SIG-M5 treated with dmso at 0.1 percent for 504 hours (cell line): ENCODE measurements at regions not wholly inside any gene's neighbourhood (a gene's known extent, or its start where the extent isn't known, plus 50 kb on each side); places are given as distances from the start of the nearest gene placed in this dataset.
"Not testable (repeated sequence)": the region's sequence is repeated elsewhere in the genome, so short reads cannot be mapped to it uniquely, and the experiment has no call there.

ENCODE experiments used
- DNase-seq: peaks from one replicate; lab custom pipeline; 2025; ENCODE audit not compliant: unreplicated experiment; lab: John Stamatoyannopoulos, UW

- not testable (repeated sequence) for DNase-seq
Observed at GRCh38 chr9:42239445-42240260, 56.2 kb downstream of the SPATA31A6 start.

- DNase-seq = not testable (repeated sequence)
Observed at GRCh38 chr9:42240261-42240579, 56.8 kb downstream of the SPATA31A6 start.

GRCh38 chr9:42243211-42243610, 59.8 kb downstream of the SPATA31A6 start:
- DNase-seq = not testable (repeated sequence)

- DNase-seq = not testable (repeated sequence)
Observed at GRCh38 chr9:42243822-42244221, 60.4 kb downstream of the SPATA31A6 start.

GRCh38 chr9:42268729-42269128, 85.3 kb downstream of the SPATA31A6 start:
- not testable (repeated sequence) for DNase-seq

- DNase-seq = not testable (repeated sequence)
Observed at GRCh38 chr9:42269171-42269570, 85.7 kb downstream of the SPATA31A6 start.

- not testable (repeated sequence) for DNase-seq
Observed at GRCh38 chr9:42273191-42273590, 89.7 kb downstream of the SPATA31A6 start.

GRCh38 chr9:42275141-42275540, 91.7 kb downstream of the SPATA31A6 start:
- DNase-seq = no peak

- DNase-seq = not testable (repeated sequence)
Observed at GRCh38 chr9:42282531-42283178, 99.2 kb downstream of the SPATA31A6 start.

GRCh38 chr9:42283179-42283543, 99.7 kb downstream of the SPATA31A6 start:
- DNase-seq = not testable (repeated sequence)

GRCh38 chr9:42286145-42286845, 102.8 kb downstream of the SPATA31A6 start:
- not testable (repeated sequence) for DNase-seq

- DNase-seq = not testable (repeated sequence)
Observed at GRCh38 chr9:42288002-42288864, 104.8 kb downstream of the SPATA31A6 start.

- DNase-seq = not testable (repeated sequence)
Observed at GRCh38 chr9:42288865-42289229, 105.4 kb downstream of the SPATA31A6 start.

- DNase-seq = not testable (repeated sequence)
Observed at GRCh38 chr9:42300124-42300523, 116.7 kb downstream of the SPATA31A6 start.

- not testable (repeated sequence) for DNase-seq
Observed at GRCh38 chr9:42306625-42307024, 123.2 kb downstream of the SPATA31A6 start.

- DNase-seq = not testable (repeated sequence)
Observed at GRCh38 chr9:42307449-42307848, 124.0 kb downstream of the SPATA31A6 start.

- not testable (repeated sequence) for DNase-seq
Observed at GRCh38 chr9:42310972-42311371, 127.5 kb downstream of the SPATA31A6 start.

GRCh38 chr9:42316026-42316425, 132.6 kb downstream of the SPATA31A6 start:
- DNase-seq = not testable (repeated sequence)

GRCh38 chr9:42317677-42318076, 134.2 kb downstream of the SPATA31A6 start:
- DNase-seq = not testable (repeated sequence)

- DNase-seq = not testable (repeated sequence)
Observed at GRCh38 chr9:42323084-42323809, 139.8 kb downstream of the SPATA31A6 start.
